ENCODE measurements at regions not wholly inside any gene's neighbourhood (a gene's known extent, or its start where the extent isn't known, plus 50 kb on each side); places are given as distances from the start of the nearest gene placed in this dataset.

- H2AFZ ChIP-seq (ENCODE audit: low read length): no peak overlapping the region
- H3K4me2 ChIP-seq (ENCODE audit: low read length): no peak overlapping the region
- TF ChIP-seq, protein P1, sequence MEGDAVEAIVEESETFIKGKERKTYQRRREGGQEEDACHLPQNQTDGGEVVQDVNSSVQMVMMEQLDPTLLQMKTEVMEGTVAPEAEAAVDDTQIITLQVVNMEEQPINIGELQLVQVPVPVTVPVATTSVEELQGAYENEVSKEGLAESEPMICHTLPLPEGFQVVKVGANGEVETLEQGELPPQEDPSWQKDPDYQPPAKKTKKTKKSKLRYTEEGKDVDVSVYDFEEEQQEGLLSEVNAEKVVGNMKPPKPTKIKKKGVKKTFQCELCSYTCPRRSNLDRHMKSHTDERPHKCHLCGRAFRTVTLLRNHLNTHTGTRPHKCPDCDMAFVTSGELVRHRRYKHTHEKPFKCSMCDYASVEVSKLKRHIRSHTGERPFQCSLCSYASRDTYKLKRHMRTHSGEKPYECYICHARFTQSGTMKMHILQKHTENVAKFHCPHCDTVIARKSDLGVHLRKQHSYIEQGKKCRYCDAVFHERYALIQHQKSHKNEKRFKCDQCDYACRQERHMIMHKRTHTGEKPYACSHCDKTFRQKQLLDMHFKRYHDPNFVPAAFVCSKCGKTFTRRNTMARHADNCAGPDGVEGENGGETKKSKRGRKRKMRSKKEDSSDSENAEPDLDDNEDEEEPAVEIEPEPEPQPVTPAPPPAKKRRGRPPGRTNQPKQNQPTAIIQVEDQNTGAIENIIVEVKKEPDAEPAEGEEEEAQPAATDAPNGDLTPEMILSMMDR (IDR thresholded peaks at IDR 0.05; ENCODE audit: low read length): no peak
- no peak for TF ChIP-seq EZH2 (IDR thresholded peaks at IDR 0.05; ENCODE audit: borderline replicate concordance, low read length)
- H4K20me1 ChIP-seq (ENCODE audit: insufficient read depth, low read length): no peaks in the 10 kb centered on the region
- no peaks in the 10 kb centered on the region for H3F3A ChIP-seq (ENCODE audit: insufficient read depth, low read length)
- H3K4me3 ChIP-seq (ENCODE audit: low read depth, low read length, poor library complexity, severe bottlenecking): no peak overlapping the region
- no peaks in the 10 kb centered on the region for H3K79me2 ChIP-seq (ENCODE audit: insufficient read depth, low read length)
- no peaks in the 10 kb centered on the region for H3K9me2 ChIP-seq (ENCODE audit: low read depth, low read length)
- no peaks in the 10 kb centered on the region for H3K9me3 ChIP-seq (ENCODE audit: low read length)
- no peak overlapping the region for H3K27ac ChIP-seq (ENCODE audit: low read depth, low read length, poor library complexity, severe bottlenecking)
- no peaks in the 10 kb centered on the region for H3K4me1 ChIP-seq (ENCODE audit: insufficient read depth, low read length, severe bottlenecking)
- no peaks in the 10 kb centered on the region for H3K27me3 ChIP-seq (ENCODE audit: insufficient read depth, low read length)
- H3K9ac ChIP-seq (ENCODE audit: low read length): no peak overlapping the region
- H3K36me3 ChIP-seq (ENCODE audit: insufficient read depth, low read length): no peaks in the 10 kb centered on the region
Measured at GRCh38 chr4:135672202-135672601, 1470.6 kb upstream of the PABPC4L start.

DNA sequence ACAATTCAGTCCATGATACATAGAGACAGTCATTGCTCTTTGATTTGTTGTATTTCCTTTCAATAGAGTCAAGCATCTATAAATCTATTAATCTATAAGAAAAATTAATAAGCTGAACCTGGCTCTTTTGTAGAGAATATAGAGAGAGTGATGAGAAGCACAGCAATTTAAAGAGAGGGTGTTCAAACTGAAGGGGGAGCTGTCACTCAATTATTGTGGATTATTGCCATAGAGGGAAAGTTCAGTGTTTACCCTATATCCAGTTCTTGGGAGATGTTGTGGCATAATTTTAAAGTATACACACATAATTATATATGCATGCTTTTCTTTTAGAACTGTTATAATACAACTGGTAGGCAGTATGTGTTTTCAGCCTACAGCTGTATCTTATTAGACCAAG, 1469.0 kb upstream of the PABPC4L start:
- Histone ChIP-seq H3K4me2 (ENCODE audit: low read length) (no peak overlapping the region), H3F3A (ENCODE audit: insufficient read depth, low read length) (no peaks in the 10 kb centered on the region), H3K4me3 (ENCODE audit: low read depth, low read length, poor library complexity, severe bottlenecking) (no peak overlapping the region), H3K27ac (ENCODE audit: low read depth, low read length, poor library complexity, severe bottlenecking) (no peak overlapping the region), H3K4me1 (ENCODE audit: insufficient read depth, low read length, severe bottlenecking) (no peaks in the 10 kb centered on the region), H3K79me2 (ENCODE audit: insufficient read depth, low read length) (no peaks in the 10 kb centered on the region), H2AFZ (ENCODE audit: low read length) (no peak overlapping the region), H3K9me3 (ENCODE audit: low read length) (no peaks in the 10 kb centered on the region), H3K9ac (ENCODE audit: low read length) (no peak overlapping the region), H3K9me2 (ENCODE audit: low read depth, low read length) (no peaks in the 10 kb centered on the region), H4K20me1 (ENCODE audit: insufficient read depth, low read length) (no peaks in the 10 kb centered on the region), H3K36me3 (ENCODE audit: insufficient read depth, low read length) (no peaks in the 10 kb centered on the region), H3K27me3 (ENCODE audit: insufficient read depth, low read length) (no peaks in the 10 kb centered on the region)
- TF ChIP-seq, protein P1 (IDR thresholded peaks at IDR 0.05; ENCODE audit: low read length): no peak
- no peak for TF ChIP-seq EZH2 (IDR thresholded peaks at IDR 0.05; ENCODE audit: borderline replicate concordance, low read length)

Data from OCI-LY1 (cell line).